ENCODE measurements at regions not wholly inside any gene's neighbourhood (a gene's known extent, or its start where the extent isn't known, plus 50 kb on each side); places are given as distances from the start of the nearest gene placed in this dataset.

DNA sequence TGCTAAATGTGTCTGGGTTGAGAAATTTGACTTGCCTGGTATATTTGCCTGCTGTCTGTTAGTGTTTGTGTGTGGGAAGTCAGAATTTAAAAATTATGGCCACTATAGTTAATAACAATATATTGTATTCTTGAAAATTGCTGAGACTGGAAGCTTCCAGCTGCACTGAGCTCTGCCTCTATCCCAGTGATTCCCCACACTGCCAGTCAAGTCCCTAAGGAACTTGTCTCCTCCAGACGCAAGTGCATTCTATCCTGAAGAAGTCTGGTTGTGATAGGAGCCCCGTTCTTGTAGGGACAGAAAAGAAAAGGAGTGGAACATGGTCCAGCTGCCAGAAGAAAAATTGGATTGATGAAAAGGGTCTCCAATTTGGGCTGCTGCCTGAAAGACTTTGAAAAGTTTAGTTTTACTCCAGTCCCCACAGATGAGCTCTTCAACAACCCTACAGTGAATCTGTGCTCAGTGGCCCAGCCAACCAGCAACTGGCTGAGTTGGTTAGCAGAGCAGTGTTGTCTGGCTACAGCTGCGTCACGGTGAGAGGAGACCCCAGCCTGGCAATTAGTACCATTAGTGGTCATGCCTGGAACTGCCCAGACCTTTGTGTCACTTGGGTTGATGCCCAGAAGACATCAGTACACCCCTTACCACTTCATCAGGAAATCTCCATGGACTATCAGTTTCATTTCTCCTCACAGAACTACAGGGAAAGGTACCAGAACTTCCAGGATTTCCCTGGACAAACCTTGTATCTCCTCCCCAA lies 183.1 kb upstream of the MCHR2 start:
- no peak for DNase-seq (ENCODE audit: low read depth)

DNA sequence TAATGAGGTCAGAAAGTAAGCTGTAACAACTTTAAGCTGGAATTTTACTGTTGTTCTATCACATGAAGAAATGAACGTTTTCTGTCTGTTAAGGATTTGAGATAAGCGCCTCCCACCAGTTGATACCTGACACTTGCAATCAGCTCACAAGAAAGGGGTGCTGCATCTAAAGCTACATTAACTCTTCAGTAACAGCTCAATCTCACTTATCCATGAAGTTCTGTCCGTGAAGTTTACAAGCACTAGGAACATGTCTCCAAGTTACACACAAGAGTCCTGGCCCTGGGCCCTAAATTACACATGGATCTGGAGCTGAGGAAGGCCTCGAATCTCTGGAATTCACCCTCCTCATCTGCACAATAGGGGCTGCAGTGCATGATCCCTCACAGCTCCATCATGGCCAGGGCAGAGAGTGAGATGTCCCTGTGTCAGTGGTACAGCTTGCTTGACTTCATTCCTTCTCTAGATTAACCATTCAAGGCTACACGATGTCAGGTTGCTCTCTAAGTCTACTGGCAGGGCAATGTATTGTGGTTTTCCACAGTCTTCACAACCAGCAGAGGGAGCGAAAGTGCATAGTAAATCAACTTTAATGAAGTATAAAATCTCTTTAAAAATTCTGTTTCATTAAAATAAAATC lies 182.4 kb upstream of the MCHR2 start:
- no peak for DNase-seq (ENCODE audit: low read depth)

DNA sequence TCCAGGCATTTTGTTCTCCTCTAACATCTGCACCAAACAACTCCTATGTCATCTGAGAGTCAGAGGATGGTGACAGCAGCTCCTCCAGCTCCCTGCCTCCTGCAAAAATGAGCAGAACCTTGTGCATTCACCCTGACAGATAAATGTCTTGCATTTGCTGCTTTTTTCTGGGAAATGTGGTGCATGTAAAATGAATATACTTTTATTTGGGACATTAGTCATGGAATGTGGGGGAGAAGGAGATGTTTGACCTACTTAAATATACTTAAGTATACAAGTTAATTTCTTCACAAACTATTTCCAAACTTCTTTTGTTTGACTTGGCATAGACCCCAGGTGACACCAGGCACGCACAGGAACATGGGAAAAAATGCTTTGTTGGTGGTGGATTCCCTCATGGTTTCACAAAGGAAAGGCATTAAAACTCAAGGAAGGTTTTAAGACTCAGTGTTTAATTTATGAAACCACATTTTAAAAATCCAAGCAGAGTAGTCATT lies 181.8 kb upstream of the MCHR2 start:
- no peak for DNase-seq (ENCODE audit: low read depth)

DNA sequence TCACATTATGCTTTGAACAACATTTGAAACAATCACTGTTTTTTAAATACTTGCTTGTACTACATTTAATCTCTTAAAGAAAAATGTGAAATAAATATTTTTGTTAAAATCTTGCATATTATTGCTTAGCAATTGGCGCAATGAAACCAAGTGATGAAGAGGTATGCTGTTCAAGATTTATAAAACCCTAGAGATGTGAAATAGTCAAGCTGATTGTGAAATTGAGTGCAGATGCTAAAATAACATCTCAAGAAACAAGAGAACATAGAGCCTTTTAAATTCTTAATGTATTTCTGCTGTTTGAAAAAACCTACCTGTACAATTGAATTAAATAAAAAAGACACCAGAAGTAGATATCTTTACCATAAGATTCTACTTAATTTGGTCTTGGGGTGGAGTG lies 179.2 kb upstream of the MCHR2 start:
- no peak for DNase-seq (ENCODE audit: low read depth)

DNA sequence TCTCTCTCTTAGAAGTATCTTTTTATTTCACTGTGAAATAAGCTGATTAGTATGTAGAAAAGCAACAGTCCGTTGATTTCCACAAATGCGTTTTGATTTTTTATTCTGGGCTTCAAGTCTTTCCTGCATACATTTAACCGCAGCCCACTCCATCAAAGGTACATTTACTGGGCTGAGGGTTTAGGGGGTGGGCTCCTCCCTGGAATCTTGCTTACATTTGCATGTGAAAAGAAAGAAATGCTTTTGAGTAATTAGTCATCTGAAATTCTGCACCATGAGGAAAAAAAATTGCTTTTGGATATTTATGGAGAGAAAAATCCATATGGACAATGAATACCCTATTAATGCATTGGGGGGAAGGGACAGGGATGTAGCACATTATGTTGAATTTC lies 178.3 kb upstream of the MCHR2 start:
- no peak for DNase-seq (ENCODE audit: low read depth)

DNA sequence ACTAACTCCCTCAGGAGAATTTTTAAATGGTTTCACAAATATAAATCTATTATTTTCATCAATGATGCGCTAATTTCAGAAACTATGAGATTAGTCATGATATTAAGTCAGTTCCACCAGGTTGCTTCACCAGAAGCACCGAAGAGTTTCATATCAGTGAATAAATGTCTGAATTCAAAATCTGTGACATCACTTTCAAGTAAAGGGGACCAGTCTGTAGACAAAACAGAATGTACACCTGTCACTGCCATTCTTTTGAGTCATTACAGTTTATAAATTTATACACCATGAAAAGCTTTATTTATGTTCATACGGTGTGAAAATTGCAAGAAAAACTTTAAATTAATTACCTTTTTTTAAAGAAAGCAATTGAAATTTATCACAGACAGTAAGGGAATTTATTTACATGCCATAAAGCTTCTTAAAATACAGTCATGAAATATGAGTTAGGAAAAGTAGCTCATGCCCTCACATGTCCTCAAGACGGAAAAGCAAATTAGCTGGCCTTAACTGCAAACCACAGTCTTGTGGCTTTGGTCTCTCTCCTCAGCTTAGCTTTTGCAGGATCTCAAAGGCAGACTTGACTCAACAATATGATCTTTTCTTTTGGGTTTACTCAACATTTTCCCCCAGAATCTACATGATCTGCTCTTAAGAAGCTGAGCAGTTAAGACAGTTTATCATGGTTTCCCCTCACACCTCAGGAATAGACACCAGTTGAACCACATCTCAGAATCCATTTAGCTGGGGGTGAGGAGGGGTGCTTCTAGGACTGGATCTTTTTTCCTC lies 177.7 kb upstream of the MCHR2 start:
- no peak for DNase-seq (ENCODE audit: low read depth)

DNA sequence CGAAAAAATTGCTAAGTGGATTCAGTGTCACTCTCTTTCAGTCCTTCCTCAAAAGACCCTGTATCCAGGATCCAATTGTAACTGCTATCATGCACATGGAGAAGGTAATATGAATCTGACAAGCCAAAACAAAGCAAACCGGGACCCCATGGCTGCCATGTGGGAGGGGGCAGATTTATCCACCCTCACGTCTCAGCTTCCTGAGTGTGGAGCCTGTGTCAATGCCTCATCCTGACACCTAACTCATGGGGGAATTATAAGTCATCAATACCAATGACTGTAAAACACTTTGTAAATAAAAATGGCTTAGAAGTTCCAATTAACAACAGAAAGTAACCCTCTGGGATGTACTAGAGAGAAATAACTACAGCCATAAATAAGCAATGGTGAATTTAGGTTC lies 174.1 kb upstream of the MCHR2 start:
- no peak for DNase-seq (ENCODE audit: low read depth)

DNA sequence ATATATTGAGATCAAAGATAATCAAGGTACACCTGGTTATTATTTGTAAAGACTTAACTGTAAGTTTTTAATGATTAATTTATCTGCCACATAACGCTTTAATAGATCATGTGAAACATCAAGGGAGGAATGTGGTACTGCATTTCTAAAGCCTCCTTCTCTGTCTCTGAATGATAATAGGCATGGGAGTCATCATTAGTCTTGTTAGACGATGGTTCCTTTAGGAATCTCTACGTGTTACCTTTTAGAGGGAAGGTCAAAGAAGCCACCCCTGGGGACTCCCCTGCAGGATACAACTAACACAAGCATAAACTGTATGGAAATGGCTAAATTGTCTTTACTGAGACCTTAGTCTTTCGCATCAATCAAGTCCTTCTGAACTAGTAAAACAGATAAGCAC lies 173.6 kb upstream of the MCHR2 start:
- no peak for DNase-seq (ENCODE audit: low read depth)

DNA sequence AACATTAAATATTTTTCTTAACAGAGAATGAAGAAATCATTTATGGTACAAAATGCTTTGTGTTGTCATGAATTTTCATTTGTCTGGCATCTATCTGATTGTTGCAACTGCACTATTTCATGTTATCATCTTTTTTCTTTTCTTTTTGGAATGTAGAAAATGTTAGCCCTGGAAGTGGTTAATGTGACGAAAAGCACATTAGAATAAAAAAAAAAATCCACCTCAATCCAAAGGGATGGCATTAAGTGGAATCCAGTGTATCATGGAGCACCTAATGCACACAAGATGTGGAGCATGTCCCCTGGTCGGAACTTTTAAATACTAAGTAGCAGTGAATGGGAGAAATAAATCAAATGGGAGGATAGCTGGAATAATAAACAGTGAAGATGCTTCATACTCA lies 172.9 kb upstream of the MCHR2 start:
- no peak for DNase-seq (ENCODE audit: low read depth)

DNA sequence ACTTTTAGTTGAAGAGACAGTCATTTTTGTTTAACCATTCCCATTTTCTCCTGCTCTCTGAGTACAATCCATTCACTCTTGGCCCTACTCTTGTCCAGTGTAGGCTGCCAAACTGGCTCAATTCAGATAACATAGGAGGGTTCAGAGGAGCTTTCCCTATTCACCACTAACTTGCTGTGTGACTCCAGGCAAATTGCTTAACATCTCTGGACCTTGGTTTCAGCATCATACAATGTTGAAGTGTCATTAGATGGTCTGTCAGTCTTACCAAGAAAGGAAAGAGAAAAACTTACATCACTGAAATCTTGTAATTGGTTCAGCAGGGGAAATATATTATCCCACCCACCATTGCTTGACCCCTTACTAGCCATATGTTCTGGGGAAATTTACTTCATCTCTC lies 171.4 kb upstream of the MCHR2 start:
- no peak for DNase-seq (ENCODE audit: low read depth)

DNA sequence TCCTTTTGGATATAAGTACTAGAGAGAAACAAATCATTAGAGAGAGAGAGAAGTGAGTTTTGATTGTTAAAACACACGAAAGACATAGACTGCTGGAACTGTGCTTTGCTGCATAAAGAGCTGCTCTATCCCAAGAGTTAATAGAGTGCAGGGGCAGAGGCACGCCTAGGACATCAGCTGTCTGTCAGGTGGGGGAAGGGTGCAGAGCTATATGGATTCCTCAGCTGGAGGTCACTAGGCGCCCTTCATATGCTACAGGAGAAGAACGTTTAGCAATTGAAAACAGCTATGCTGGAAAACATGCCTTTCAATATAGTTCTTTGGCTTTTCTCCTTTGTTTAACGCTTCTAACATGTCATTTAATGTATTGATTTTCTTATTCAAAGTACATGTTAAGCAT lies 169.0 kb upstream of the MCHR2 start:
- DNase-seq (ENCODE audit: low read depth), result no peak

DNA sequence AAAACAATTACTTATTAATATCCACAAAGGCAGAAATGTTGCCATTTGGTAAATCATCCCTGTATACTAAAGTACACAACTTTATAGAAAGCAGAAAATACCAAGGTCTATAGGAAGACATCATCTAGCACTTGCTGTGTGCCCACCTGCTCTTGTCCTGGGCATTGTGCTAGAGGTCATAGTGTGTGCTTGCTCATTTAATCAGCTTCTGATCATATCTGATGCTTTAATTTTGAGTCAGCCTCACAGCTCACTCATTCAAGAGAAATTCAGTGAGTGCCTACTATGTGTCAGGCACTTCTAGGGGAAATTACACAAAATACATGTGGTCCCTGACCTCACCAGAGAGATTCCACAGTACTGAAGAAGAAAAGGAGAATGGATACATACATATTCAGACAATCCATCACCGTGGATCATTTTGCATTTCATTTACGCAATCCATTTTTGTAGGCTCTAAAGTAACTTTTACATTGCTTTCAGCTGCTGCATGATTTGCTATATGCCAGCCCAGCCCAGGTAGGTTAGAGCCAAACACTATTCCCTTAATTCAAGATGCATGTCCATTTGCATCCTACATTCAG lies 167.9 kb upstream of the MCHR2 start:
- DNase-seq (ENCODE audit: low read depth), result no peak

DNA sequence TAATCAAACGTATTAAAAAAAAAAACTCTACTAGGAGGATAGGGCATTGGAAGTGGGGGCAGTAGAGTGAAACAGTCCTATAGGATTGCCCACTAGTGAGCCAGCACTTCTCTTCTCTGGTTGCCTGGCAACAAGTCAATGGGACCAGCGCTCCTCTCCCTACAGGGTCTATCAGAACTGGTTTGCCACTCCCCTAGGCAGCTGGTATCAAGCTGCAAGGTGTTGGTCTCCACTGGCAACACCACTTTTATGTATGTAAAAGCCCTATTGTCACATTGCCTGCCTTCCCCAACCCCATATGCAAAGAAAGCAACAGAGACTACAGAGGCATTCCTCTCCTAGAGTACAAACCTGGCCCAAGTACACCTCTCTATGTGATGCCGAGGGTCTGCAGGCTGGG lies 166.9 kb upstream of the MCHR2 start:
- DNase-seq (ENCODE audit: low read depth), result no peak

DNA sequence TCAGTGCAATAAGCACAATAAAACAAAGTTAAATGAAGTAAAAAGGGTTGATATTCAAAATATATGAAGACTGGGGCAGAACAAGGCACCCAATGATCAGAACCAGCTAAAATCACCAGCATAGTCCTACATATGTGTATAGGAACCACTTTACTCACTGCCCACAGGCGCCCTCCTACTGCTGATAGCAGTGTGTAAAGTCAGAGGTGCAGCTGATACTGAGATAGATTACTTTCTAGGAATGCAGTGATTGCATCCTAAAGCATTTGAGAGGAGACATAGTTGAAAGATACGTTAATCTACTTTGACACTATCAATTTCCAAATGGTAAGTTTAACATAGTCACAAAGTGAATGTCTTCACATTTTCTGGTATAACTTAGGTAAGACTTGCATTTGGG lies 161.1 kb upstream of the MCHR2 start:
- no peak for DNase-seq (ENCODE audit: low read depth)

DNA sequence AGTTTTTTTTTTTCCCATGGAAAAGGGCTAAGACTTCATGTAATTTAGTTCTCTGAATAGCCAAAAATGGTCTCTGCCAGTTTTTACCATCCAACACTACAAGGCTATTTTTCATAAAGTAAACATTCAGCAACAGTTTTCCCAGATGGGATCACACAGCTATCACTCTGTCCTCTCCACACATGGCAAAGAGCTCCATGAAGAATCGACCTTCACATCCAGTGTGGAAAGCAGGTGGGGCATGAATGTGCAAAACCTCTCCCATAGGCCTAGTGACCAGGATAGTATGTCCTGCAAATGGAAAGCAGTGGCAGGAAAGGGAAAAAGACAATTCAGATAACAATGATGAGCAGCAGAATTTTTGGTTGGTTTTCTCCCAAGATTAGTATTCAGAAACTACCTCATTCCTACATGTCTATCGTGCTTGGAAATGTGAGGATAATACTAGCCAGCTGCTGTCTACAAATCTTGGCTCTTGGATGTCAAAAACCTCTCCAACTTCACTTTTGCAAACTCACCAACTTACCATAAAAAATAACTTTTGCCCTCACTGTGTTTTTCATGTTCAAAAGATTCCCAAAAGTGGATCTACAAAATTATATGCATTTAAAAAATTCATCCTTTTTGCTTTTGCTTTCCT lies 159.7 kb upstream of the MCHR2 start:
- DNase-seq (ENCODE audit: low read depth), result no peak

DNA sequence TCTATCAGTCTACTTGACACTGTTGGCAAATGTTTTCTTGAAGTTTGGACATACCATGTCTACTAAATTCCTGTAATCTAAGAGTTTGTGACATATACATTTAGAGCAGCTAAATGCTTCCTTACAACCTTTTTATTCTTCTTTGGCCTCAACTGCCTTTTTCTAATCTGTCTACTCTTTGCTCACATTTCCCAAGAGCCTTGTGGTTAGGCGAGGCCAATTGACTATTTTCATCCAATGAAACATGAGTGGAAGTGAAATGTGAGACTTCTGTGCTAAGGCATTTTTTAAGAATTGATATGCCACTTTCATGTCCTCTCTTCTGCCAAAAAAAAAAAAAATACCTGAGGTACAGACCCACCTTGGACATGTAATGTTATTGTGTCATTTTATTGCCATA lies 158.2 kb upstream of the MCHR2 start:
- DNase-seq (ENCODE audit: low read depth), result no peak

DNA sequence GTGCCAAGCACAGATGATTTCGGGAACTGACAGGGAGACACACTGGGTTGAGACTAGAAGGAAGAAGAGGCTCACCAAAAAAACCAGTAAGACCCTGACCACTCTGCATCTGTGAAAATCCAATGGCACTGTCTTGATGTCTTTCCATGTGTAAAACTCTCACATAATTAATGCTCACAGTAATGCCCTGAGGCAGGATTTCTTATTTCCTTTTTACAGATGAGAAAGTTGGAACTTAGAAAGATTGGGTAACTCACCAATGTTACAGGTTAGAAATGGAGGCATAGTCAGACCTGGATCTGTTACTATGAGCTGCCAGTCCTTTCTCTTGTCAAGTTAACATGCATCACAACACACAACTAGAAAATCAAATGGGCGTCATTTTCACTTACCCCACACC lies 151.0 kb upstream of the MCHR2 start:
- no peak for DNase-seq (ENCODE audit: low read depth)

DNA sequence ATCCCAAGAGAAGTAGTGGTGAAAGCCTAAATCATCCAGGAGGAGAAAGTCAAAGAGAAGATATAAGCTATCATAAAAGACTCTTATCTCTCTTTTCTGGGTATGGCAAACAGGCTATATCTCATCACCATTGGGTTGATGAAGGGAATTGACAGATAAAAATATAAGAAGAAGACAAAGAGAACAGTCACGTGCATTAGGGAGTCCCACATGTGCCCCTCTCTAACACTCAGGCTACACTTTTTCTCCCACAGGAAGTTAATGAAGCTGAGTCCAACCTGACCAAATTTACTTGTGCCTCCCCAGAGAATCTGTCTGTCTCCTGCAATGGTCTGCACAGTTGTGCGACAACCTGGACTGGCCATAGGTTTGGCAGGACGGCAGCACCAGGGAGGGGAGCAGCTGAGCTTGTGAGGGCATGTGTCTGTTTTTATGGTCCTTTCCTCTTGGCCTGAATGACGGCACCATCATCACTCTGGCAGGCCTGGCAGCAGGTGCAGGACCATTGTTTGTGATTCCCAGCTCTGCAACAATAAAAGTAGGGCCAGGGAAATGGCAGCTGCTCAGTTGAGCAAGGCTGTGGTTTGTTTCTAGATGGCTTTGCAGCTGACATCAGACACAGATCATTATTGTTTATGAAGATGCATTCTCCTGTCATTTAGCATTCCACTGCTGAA lies 144.5 kb upstream of the MCHR2 start:
- DNase-seq (ENCODE audit: low read depth), result no peak

DNA sequence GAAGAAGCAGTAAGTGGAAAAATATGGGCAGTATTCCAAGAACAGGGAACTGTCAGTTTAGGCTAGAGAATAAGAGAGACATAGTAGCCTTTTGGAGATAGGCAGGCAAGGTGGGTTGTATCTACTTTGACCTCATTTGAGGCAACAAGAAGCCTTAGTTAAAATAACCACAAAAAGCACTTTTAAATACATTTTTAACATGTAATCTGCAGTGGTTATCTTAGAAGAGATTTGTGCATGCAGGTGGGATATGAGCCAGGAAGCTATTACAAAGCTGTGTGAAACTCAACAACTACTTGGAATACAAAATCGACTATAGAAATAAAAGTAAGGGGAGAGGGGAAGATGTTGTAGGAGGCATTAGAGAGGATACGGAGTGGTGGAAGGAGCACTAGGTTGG lies 143.7 kb upstream of the MCHR2 start:
- no peak for DNase-seq (ENCODE audit: low read depth)

DNA sequence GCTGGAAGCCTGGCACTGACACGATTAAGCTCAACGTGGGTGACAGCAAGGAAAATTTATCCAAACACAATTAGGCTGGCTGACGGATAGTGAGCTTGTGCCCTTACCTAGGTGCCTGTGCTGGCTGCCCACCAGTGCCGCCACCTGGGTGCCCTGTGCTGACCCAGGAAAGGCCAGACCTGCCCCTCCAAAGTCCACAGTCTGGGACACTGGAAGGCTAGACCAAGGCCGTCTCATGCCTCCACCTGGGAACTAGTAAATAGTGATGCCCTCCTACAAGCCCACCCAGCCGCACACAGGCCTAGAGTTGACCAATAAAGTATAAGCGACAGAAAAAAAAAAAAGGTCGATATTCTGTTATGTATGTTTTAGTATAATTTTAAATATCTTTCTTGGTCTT lies 142.6 kb upstream of the MCHR2 start:
- DNase-seq (ENCODE audit: low read depth), result no peak

DNA sequence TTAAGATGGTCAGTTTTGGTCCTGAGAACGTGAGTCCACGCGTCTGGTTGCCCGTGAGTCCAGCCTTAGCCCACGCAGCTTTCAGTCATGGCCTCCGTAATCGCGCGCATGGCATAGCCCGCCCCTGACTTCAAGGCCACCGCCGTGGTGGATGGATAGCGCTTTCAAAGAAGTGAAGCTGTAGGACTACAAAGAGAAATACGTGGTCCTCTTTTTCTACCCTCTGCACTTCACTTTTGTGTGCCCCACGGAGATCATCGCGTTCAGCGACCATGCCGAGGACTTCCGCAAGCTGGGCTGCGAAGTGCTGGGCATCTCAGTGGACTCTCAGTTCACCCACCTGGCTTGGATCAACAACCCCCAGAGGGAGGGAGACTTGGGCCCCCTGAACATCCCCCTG lies 142.0 kb upstream of the MCHR2 start:
- DNase-seq (ENCODE audit: low read depth), result no peak

DNA sequence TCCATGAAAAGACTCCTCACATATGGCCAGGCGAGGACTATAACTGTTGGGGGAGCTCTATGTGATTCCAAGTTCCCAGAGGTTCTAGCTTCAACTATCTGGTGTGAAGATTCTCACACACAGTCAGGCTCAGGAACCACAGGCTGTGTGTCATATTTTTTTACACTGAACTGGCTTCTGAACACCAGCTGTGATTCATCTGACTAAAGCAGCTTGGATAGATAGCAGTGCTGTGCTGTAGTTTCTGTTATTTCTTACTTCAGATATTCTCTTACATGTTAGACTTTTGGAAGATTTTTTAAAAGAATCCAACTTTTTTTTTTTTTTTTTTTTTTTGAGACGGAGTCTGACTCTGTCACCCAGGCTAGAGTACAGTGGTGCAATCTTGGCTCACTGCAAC lies 140.7 kb upstream of the MCHR2 start:
- no peak for DNase-seq (ENCODE audit: low read depth)

All from CMK (cell line).